ENCODE measurements at regions not wholly inside any gene's neighbourhood (a gene's known extent, or its start where the extent isn't known, plus 50 kb on each side); places are given as distances from the start of the nearest gene placed in this dataset.

DNA sequence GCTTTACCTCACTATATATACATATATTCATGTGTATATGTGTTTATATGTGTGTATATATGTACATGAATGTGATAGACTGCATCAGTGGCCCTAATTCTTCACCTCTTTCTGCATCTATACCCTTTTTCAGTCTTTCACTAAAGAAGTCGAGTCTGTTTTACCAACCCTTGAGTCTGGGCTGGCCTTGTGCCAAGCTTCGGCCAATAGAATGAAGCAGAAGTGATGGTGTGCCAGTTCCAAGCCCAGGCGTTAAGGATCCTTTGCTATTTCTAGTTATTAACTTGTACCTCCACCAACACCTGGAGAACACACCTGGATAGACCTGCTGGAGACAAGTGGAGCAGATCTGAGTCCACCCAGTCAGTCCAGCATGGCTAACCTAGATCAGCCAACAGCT lies 61.6 kb upstream of the PPM1J start:
- H3K4me3 ChIP-seq (ENCODE audit: low read length), result no peak overlapping the region
- H3K9me2 ChIP-seq (replicated peaks; ENCODE audit: control insufficient read depth, low read length), result no peaks in the 10 kb centered on the region
- no peaks in the 10 kb centered on the region for H3K9me3 ChIP-seq (ENCODE audit: control insufficient read depth, insufficient read depth, low read length)
- no peak overlapping the region for H3K27ac ChIP-seq (ENCODE audit: low read depth, low read length)
- no peaks in the 10 kb centered on the region for H4K20me1 ChIP-seq (ENCODE audit: control insufficient read depth, insufficient read depth, low read depth, low read length)
- no peaks in the 10 kb centered on the region for H3K36me3 ChIP-seq (ENCODE audit: control insufficient read depth, low read length)
- no peaks in the 10 kb centered on the region for H3K4me1 ChIP-seq (ENCODE audit: control insufficient read depth, low read length)
- H3K79me2 ChIP-seq (ENCODE audit: control insufficient read depth, low read length), result no peaks in the 10 kb centered on the region
- no peak for TF ChIP-seq EZH2phosphoT487 (IDR thresholded peaks at IDR 0.05; ENCODE audit: borderline replicate concordance, low read length)
- TF ChIP-seq, protein P1, sequence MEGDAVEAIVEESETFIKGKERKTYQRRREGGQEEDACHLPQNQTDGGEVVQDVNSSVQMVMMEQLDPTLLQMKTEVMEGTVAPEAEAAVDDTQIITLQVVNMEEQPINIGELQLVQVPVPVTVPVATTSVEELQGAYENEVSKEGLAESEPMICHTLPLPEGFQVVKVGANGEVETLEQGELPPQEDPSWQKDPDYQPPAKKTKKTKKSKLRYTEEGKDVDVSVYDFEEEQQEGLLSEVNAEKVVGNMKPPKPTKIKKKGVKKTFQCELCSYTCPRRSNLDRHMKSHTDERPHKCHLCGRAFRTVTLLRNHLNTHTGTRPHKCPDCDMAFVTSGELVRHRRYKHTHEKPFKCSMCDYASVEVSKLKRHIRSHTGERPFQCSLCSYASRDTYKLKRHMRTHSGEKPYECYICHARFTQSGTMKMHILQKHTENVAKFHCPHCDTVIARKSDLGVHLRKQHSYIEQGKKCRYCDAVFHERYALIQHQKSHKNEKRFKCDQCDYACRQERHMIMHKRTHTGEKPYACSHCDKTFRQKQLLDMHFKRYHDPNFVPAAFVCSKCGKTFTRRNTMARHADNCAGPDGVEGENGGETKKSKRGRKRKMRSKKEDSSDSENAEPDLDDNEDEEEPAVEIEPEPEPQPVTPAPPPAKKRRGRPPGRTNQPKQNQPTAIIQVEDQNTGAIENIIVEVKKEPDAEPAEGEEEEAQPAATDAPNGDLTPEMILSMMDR (IDR thresholded peaks at IDR 0.05; ENCODE audit: low read depth, low read length, poor library complexity, severe bottlenecking), result no peak
- no peaks in the 10 kb centered on the region for H3K27me3 ChIP-seq (ENCODE audit: control insufficient read depth, low read length)
- no peaks in the 10 kb centered on the region for H3F3A ChIP-seq (ENCODE audit: control insufficient read depth, insufficient read depth)
- H3K4me2 ChIP-seq (ENCODE audit: low read length), result no peak overlapping the region

DNA sequence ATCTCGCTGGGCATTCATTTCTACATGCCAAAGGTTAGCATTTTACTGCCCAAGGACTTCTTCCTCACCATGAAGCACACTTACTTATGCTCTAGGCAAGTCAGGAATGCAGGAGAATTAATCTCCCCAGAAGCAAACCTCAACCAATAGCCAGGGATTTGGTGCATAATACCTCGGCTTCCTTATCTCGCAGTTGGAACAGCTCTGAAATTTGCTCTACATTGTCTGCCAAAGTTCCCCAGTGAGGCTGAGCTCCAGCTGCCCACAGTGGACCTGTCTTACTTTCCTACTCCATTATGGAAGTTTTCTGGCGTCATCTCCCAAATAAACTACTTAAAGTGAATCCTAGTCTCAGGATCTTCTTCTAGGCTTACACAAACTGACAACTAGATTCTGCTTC lies 57.6 kb upstream of the PPM1J start:
- Histone ChIP-seq H3F3A (ENCODE audit: control insufficient read depth, insufficient read depth) (no peaks in the 10 kb centered on the region), H3K4me2 (ENCODE audit: low read length) (no peak overlapping the region), H3K9me3 (ENCODE audit: control insufficient read depth, insufficient read depth, low read length) (no peaks in the 10 kb centered on the region), H3K27me3 (ENCODE audit: control insufficient read depth, low read length) (peaks cover 12% of the 10 kb centered on the region; the same call in 1 of the 2 replicates), H3K79me2 (ENCODE audit: control insufficient read depth, low read length) (no peaks in the 10 kb centered on the region), H3K9me2 (replicated peaks; ENCODE audit: control insufficient read depth, low read length) (no peaks in the 10 kb centered on the region), H3K36me3 (ENCODE audit: control insufficient read depth, low read length) (no peaks in the 10 kb centered on the region), H3K27ac (ENCODE audit: low read depth, low read length) (no peak overlapping the region), H3K4me1 (ENCODE audit: control insufficient read depth, low read length) (no peaks in the 10 kb centered on the region), H3K4me3 (ENCODE audit: low read length) (no peak overlapping the region), H4K20me1 (ENCODE audit: control insufficient read depth, insufficient read depth, low read depth, low read length) (no peaks in the 10 kb centered on the region)
- TF ChIP-seq EZH2phosphoT487 (IDR thresholded peaks at IDR 0.05; ENCODE audit: borderline replicate concordance, low read length), result no peak
- TF ChIP-seq, protein P1 (IDR thresholded peaks at IDR 0.05; ENCODE audit: low read depth, low read length, poor library complexity, severe bottlenecking), result no peak

DNA sequence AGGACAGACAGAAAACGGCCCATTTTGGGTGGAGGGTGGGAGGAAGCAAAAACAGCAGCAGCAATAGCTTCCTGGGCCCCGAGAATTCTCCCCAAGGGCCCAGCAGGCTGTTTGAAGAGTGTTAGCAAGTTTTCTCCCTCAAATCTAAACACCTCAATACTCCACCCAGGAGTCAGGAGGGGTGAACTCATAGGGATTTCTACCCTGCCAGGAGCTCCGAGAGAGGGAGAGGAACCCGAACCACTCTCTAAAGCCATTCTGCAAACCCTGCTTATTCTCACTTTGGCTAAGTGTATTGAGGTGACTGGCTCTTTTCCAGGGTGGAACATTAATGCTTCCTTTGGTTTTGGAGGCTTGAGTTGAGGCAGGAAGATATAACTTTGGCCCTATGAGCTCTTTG lies 55.6 kb upstream of the PPM1J start:
- Histone ChIP-seq H3K79me2 (ENCODE audit: control insufficient read depth, low read length) (no peaks in the 10 kb centered on the region), H3K27me3 (ENCODE audit: control insufficient read depth, low read length) (peaks cover 12% of the 10 kb centered on the region; the same call in 1 of the 2 replicates), H3F3A (ENCODE audit: control insufficient read depth, insufficient read depth) (no peaks in the 10 kb centered on the region), H3K4me1 (ENCODE audit: control insufficient read depth, low read length) (no peaks in the 10 kb centered on the region), H3K9me2 (replicated peaks; ENCODE audit: control insufficient read depth, low read length) (no peaks in the 10 kb centered on the region), H4K20me1 (ENCODE audit: control insufficient read depth, insufficient read depth, low read depth, low read length) (no peaks in the 10 kb centered on the region), H3K9me3 (ENCODE audit: control insufficient read depth, insufficient read depth, low read length) (no peaks in the 10 kb centered on the region), H3K4me2 (ENCODE audit: low read length) (no peak overlapping the region), H3K36me3 (ENCODE audit: control insufficient read depth, low read length) (no peaks in the 10 kb centered on the region), H3K4me3 (ENCODE audit: low read length) (no peak overlapping the region), H3K27ac (ENCODE audit: low read depth, low read length) (no peak overlapping the region)
- TF ChIP-seq, protein P1 (IDR thresholded peaks at IDR 0.05; ENCODE audit: low read depth, low read length, poor library complexity, severe bottlenecking), result no peak
- TF ChIP-seq EZH2phosphoT487 (IDR thresholded peaks at IDR 0.05; ENCODE audit: borderline replicate concordance, low read length), result no peak
